Neuronal stem cell (in vitro differentiated cells): ENCODE measurements at regions not wholly inside any gene's neighbourhood (a gene's known extent, or its start where the extent isn't known, plus 50 kb on each side); places are given as distances from the start of the nearest gene placed in this dataset.

ENCODE experiments used
- DNase-seq: peaks from one replicate; pipeline ENCODE4 v3.0.0-alpha.2; 2013; ENCODE audit warnings: low spot score
- H2AFZ ChIP-seq: one replicate; pipeline ENCODE4 v1.6.1; 2013; ENCODE audit warnings: mild to moderate bottlenecking, low read length, inconsistent platforms
- H2AK5ac ChIP-seq: 2 replicates; pipeline ENCODE4 v1.6.1; 2013; ENCODE audit warnings: low read depth, mild to moderate bottlenecking, inconsistent platforms, low read length, moderate library complexity, mixed read lengths
- H2BK120ac ChIP-seq: 2 replicates; pipeline ENCODE4 v1.6.1; 2013; ENCODE audit warnings: low read depth, mild to moderate bottlenecking, inconsistent platforms, low read length, moderate library complexity, mixed read lengths
- H2BK12ac ChIP-seq: one replicate; pipeline ENCODE4 v1.6.1; 2013; ENCODE audit warnings: low read length, inconsistent platforms
- H2BK15ac ChIP-seq: 2 replicates; pipeline ENCODE4 v1.6.1; 2013; ENCODE audit warnings: mild to moderate bottlenecking, low read length, inconsistent platforms, mixed read lengths
- H2BK5ac ChIP-seq: one replicate; pipeline ENCODE4 v1.6.1; 2013; ENCODE audit warnings: inconsistent platforms, mild to moderate bottlenecking, low read length, moderate library complexity
- H3K14ac ChIP-seq: one replicate; pipeline ENCODE4 v1.6.1; 2013; ENCODE audit warnings: low read length, inconsistent platforms
- H3K18ac ChIP-seq: 2 replicates; pipeline ENCODE4 v1.6.1; 2013; ENCODE audit warnings: low read length, inconsistent platforms
- H3K23ac ChIP-seq: 2 replicates; pipeline ENCODE4 v1.6.1; 2013; ENCODE audit warnings: low read depth, mild to moderate bottlenecking, mixed read lengths, low read length, inconsistent platforms; ENCODE audit not compliant: poor library complexity
- H3K27ac ChIP-seq: replicated peaks from 3 replicates; pipeline ENCODE4 v1.5.1; 2013; ENCODE audit warnings: low read length, inconsistent platforms
- H3K27me3 ChIP-seq, 3 experiments: 2 replicates each; pipeline ENCODE4 v1.6.1; 2013; ENCODE audit warnings: low read length in 3 of 3, mild to moderate bottlenecking in 2 of 3, inconsistent platforms in 1 of 3, low read depth in 1 of 3, mixed read lengths in 1 of 3, moderate library complexity in 1 of 3; ENCODE audit not compliant: control insufficient read depth in 3 of 3, insufficient read depth in 3 of 3
- H3K36me3 ChIP-seq, 2 donors: replicated peaks in 1 of 2; 2 replicates each; pipeline ENCODE4 v1.6.1; 2013; ENCODE audit warnings: low read length in 2 of 2; ENCODE audit not compliant: control insufficient read depth in 2 of 2, insufficient read depth in 2 of 2
- H3K4ac ChIP-seq: 2 replicates; pipeline ENCODE4 v1.6.1; 2013; ENCODE audit warnings: inconsistent platforms, mild to moderate bottlenecking, low read length, moderate library complexity
- H3K4me1 ChIP-seq, 2 donors: 1 replicate in 1 of 2; 2 replicates in 1 of 2; pipeline ENCODE4 v1.6.1; 2013; ENCODE audit warnings: low read length in 2 of 2, low read depth in 1 of 2; ENCODE audit not compliant: control insufficient read depth in 2 of 2, insufficient read depth in 1 of 2
- H3K4me2 ChIP-seq: one replicate; pipeline ENCODE4 v1.6.1; 2013; ENCODE audit warnings: mild to moderate bottlenecking, low read length, inconsistent platforms; ENCODE audit not compliant: insufficient read depth, poor library complexity, severe bottlenecking
- H3K4me3 ChIP-seq, 2 donors: 2 replicates each; pipeline ENCODE4 v1.5.1; 2013; ENCODE audit warnings: low read length in 2 of 2, mild to moderate bottlenecking in 2 of 2, inconsistent platforms in 1 of 2, moderate library complexity in 1 of 2
- H3K79me1 ChIP-seq: one replicate; pipeline ENCODE4 v1.6.1; 2013; ENCODE audit warnings: low read depth, mild to moderate bottlenecking, inconsistent platforms, low read length, moderate library complexity
- H3K9ac ChIP-seq: one replicate; pipeline ENCODE4 v1.6.1; 2013; ENCODE audit warnings: mild to moderate bottlenecking, low read depth, low read length, inconsistent platforms; ENCODE audit not compliant: poor library complexity
- H3K9me3 ChIP-seq, 2 donors: replicated peaks in 1 of 2; 2 replicates each; pipeline versions ENCODE3 to v1.6.1; 2013; ENCODE audit warnings: low read length in 2 of 2, mild to moderate bottlenecking in 2 of 2, inconsistent platforms in 1 of 2, low read depth in 1 of 2, mixed read lengths in 1 of 2, moderate library complexity in 1 of 2; ENCODE audit not compliant: control insufficient read depth in 2 of 2, insufficient read depth in 1 of 2
- H4K8ac ChIP-seq: one replicate; pipeline ENCODE4 v1.6.1; 2013; ENCODE audit warnings: low read depth, mild to moderate bottlenecking, inconsistent platforms, low read length, moderate library complexity
- H4K91ac ChIP-seq: one replicate; pipeline ENCODE4 v1.6.1; 2013; ENCODE audit warnings: low read length, low read depth, mild to moderate bottlenecking, inconsistent platforms; ENCODE audit not compliant: poor library complexity
- WGBS, 2 donors: extraction: QIAGEN DNeasy Blood & Tissue Kit; methylation state at CpG; one replicate each; pipeline ENCODE4 v1.1.7; 2013; ENCODE audit warnings: missing lambda C conversion rate in 2 of 2, mixed read lengths in 1 of 2; ENCODE audit not compliant: insufficient read length in 2 of 2, insufficient replicate concordance in 1 of 2; ENCODE audit errors: extremely low coverage in 2 of 2; 5-methylcytosine and 5-hydroxymethylcytosine counted together

DNA sequence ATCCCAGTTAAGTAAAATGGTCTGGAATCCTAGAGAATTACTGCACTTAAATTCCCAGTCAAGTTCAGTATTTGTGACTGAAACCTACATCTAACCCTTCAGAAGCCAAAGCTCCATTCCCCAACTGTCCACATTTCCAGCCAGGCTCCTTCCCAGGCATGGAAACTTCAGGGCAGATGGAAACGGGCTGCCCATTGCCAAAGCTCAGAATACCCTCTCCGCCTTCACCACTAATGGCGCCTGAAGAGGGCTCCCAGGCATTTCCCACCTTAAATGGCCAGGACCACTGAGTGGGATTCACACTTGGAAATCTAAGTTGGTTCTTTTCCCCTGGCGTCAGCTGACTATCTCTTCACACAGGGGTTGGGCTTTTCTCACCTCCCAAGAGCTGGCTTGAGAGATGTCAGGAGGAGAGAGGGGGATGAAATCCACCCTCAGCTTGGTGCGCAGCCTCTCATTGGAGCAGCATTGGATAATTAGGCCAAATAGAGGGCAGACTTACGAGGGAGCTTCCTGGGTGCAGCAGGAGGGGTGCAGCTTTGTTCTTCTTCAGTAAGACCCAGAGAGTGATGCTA lies 82.9 kb downstream of the ANKRD60 start:
- Histone ChIP-seq H3K27ac (no peak overlapping the region), H2BK12ac (no peak overlapping the region)
- no peak for DNase-seq

DNA sequence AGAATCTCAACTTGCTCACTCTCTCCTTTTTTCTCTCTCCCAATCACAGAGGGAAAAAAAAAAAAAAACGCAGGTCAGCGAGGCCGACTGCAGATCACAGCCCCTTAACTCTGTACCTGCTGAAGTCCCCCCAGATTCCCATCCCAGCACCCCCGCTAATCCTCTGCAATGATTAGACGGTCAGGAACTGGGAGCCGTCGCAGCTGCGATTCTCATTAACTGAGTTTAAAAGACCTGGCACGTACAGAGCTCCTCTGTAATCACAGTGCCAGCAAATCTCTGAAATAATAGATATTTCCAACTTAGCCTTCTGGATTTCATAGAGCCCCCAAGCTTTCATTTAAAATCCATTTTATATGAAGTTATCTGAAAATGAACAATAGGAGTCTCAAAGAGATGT lies 84.4 kb downstream of the ANKRD60 start:
- Histone ChIP-seq H3K36me3 (no peaks in the 10 kb centered on the region), H2BK5ac (no peak overlapping the region), H3K4ac (no peak overlapping the region), H3K4me2 (no peak overlapping the region), H2BK12ac (no peak overlapping the region), H3K9ac (no peak overlapping the region), H3K9me3 (peaks cover 0 to 2% of the 10 kb centered on the region in 2 donors), H3K79me1 (no peaks in the 10 kb centered on the region), H2BK15ac (no peak overlapping the region), H2AK5ac (no peak overlapping the region), H3K27me3 (peaks cover 0 to under 1% (median 0%) of the 10 kb centered on the region in 3 experiments), H3K4me3 (no peak overlapping the region), H3K27ac (no peak overlapping the region), H3K23ac (no peak overlapping the region), H2BK120ac (no peak overlapping the region), H2AFZ (no peak overlapping the region), H3K14ac (no peak overlapping the region), H4K91ac (no peak overlapping the region), H3K18ac (no peak overlapping the region), H3K4me1 (no peaks in the 10 kb centered on the region), H4K8ac (no peak overlapping the region)
- DNase-seq: no peak
- WGBS, 2 donors: no CpG with 5 or more reads among the region's 9 CpGs

More for the DNA sequence above, 82.9 kb downstream of the ANKRD60 start:
- Histone ChIP-seq H2AFZ (no peak overlapping the region), H3K4ac (no peak overlapping the region), H3K27me3 (peaks cover 0 to 8% (median 7%) of the 10 kb centered on the region in 3 experiments), H2BK15ac (no peak overlapping the region), H2BK120ac (no peak overlapping the region), H4K8ac (no peak overlapping the region), H3K18ac (no peak overlapping the region), H3K9me3 (no peaks in the 10 kb centered on the region), H3K14ac (no peak overlapping the region), H2AK5ac (no peak overlapping the region), H3K23ac (no peak overlapping the region), H3K4me2 (no peak overlapping the region), H3K4me1 (peaks cover 0 to 5% of the 10 kb centered on the region in 2 donors), H2BK5ac (no peak overlapping the region), H3K36me3 (no peaks in the 10 kb centered on the region), H4K91ac (no peak overlapping the region), H3K9ac (no peak overlapping the region), H3K79me1 (no peaks in the 10 kb centered on the region), H3K4me3 (no peak overlapping the region)
- no CpG with 5 or more reads among the region's 6 CpGs for WGBS, 2 donors

DNA sequence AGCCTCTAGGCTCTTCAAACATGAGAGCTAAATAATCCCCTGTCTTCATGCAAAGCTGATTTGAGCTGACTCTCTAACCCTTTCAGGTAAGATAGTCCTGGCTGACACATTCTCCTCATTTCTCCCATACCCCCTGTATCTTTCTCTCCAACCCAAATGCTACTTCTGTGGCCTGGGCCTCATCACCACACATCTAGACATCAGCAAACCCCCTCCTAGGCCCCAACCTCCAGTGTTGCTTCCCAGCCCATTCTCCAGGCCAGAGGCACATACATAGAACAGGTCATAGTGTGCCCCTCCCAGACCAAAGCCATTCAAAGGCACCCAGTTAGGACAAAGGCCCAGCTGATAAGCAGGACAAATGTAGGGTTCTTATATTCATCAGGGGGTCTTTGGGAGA lies 84.9 kb downstream of the ANKRD60 start:
- no peak overlapping the region for H2BK12ac ChIP-seq
- H3K9ac ChIP-seq: no peak overlapping the region
- no peaks in the 10 kb centered on the region for H3K36me3 ChIP-seq
- no peak overlapping the region for H3K23ac ChIP-seq
- H4K91ac ChIP-seq: no peak overlapping the region
- DNase-seq: no peak
- no peak overlapping the region for H3K4ac ChIP-seq
- no peak overlapping the region for H2AFZ ChIP-seq
- H3K9me3 ChIP-seq: peaks cover 0 to 2% of the 10 kb centered on the region in 2 donors
- no peak overlapping the region for H3K18ac ChIP-seq
- H3K79me1 ChIP-seq: no peaks in the 10 kb centered on the region
- peaks cover 0 to 6% (median 0%) of the 10 kb centered on the region in 3 experiments for H3K27me3 ChIP-seq
- H2BK120ac ChIP-seq: no peak overlapping the region
- H2BK5ac ChIP-seq: no peak overlapping the region
- no peaks in the 10 kb centered on the region for H3K4me1 ChIP-seq
- H2BK15ac ChIP-seq: no peak overlapping the region
- peak overlapping the region; percentile 26 for H2AK5ac ChIP-seq
- H3K27ac ChIP-seq: no peak overlapping the region
- H4K8ac ChIP-seq: no peak overlapping the region
- H3K4me2 ChIP-seq: no peak overlapping the region
- no peak overlapping the region for H3K14ac ChIP-seq
- H3K4me3 ChIP-seq: no peak overlapping the region

DNA sequence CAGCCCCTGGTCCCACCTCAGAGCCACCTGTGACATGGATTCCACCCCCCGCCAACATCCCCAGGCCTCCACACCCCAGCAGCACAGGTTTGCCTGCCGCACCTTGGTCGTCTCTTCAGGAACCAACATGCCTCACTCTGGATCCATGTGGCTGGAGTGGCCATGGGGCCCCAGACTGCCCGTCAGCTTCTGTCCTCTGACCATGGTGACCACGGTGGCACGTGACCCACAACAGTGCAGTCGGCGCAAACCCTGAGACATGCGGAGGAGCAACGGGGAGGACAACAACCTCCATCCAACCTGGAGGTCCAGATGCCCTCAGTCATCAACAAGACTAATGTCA lies 85.6 kb downstream of the ANKRD60 start:
- DNase-seq: no peak
- Histone ChIP-seq H2BK5ac (no peak overlapping the region), H3K4me3 (no peak overlapping the region), H2AK5ac (peak overlapping the region; percentile 1), H2BK15ac (no peak overlapping the region), H3K9ac (peak overlapping the region; percentile 10), H3K27ac (no peak overlapping the region), H2BK120ac (no peak overlapping the region), H3K4me1 (no peaks in the 10 kb centered on the region), H3K36me3 (no peaks in the 10 kb centered on the region), H3K9me3 (peaks cover 0 to 2% of the 10 kb centered on the region in 2 donors), H3K27me3 (peaks cover 0 to 11% (median 0%) of the 10 kb centered on the region in 3 experiments), H3K4ac (no peak overlapping the region), H3K14ac (peak overlapping the region; percentile 85), H4K91ac (no peak overlapping the region), H3K18ac (peak overlapping the region; percentile 75), H2BK12ac (no peak overlapping the region), H3K4me2 (no peak overlapping the region), H3K79me1 (no peaks in the 10 kb centered on the region), H3K23ac (no peak overlapping the region), H4K8ac (no peak overlapping the region), H2AFZ (no peak overlapping the region)
- WGBS, 2 donors: no CpG with 5 or more reads among the region's 10 CpGs
